Limb (tissue), 2 donors: ENCODE measurements at regions not wholly inside any gene's neighbourhood (a gene's known extent, or its start where the extent isn't known, plus 50 kb on each side); places are given as distances from the start of the nearest gene placed in this dataset.

Experiments
- DNase-seq, 2 donors: peaks; one replicate each; pipeline ENCODE4 v3.0.0-alpha.2; 2016; ENCODE audit errors: extremely low spot score in 2 of 2

GRCh38 chr4:14679906-14680305, 322.4 kb upstream of the CPEB2 start:
- no peak for DNase-seq

- DNase-seq: no peak
These were observed 321.0 kb upstream of the CPEB2 start for GRCh38 chr4:14681330-14681729.

GRCh38 chr4:14693728-14694127, 308.6 kb upstream of the CPEB2 start:
- DNase-seq: no peak

- DNase-seq: no peak
These were observed 307.0 kb upstream of the CPEB2 start for GRCh38 chr4:14695095-14695845.

- DNase-seq: no peak
These were observed 302.2 kb upstream of the CPEB2 start for GRCh38 chr4:14700083-14700482.

- no peak for DNase-seq
These were observed 301.7 kb upstream of the CPEB2 start for GRCh38 chr4:14700544-14700943.

- DNase-seq: no peak
These were observed 300.9 kb upstream of the CPEB2 start for GRCh38 chr4:14701389-14701788.

GRCh38 chr4:14701896-14702295, 300.4 kb upstream of the CPEB2 start:
- DNase-seq: no peak

- no peak for DNase-seq
These were observed 293.7 kb upstream of the CPEB2 start for GRCh38 chr4:14708574-14708973.

- DNase-seq: no peak
These were observed 291.0 kb upstream of the CPEB2 start for GRCh38 chr4:14711259-14711658.

- DNase-seq: no peak
These were observed 285.6 kb upstream of the CPEB2 start for GRCh38 chr4:14716691-14717090.

GRCh38 chr4:14719053-14719452, 283.2 kb upstream of the CPEB2 start:
- no peak for DNase-seq

- DNase-seq: no peak
These were observed 275.8 kb upstream of the CPEB2 start for GRCh38 chr4:14726441-14726840.

GRCh38 chr4:14726877-14727361, 275.4 kb upstream of the CPEB2 start:
- DNase-seq: no peak

- DNase-seq: no peak
These were observed 272.8 kb upstream of the CPEB2 start for GRCh38 chr4:14729282-14730000.

GRCh38 chr4:14742054-14742453, 260.2 kb upstream of the CPEB2 start:
- no peak for DNase-seq

GRCh38 chr4:14743172-14743571, 259.1 kb upstream of the CPEB2 start:
- DNase-seq: no peak

- DNase-seq: peak in 1 of 2 donors; percentile 12
These were observed 258.7 kb upstream of the CPEB2 start for GRCh38 chr4:14743601-14744000.

GRCh38 chr4:14744346-14744745, 257.9 kb upstream of the CPEB2 start:
- DNase-seq: no peak

GRCh38 chr4:14749910-14750309, 252.4 kb upstream of the CPEB2 start:
- no peak for DNase-seq

- DNase-seq: no peak
These were observed 249.8 kb upstream of the CPEB2 start for GRCh38 chr4:14752341-14753046.

GRCh38 chr4:14767142-14767541, 235.1 kb upstream of the CPEB2 start:
- DNase-seq: no peak
